MM.1S (cell line): ENCODE measurements at regions not wholly inside any gene's neighbourhood (a gene's known extent, or its start where the extent isn't known, plus 50 kb on each side); places are given as distances from the start of the nearest gene placed in this dataset.

Source experiments
- EZH2 ChIP-seq: fragments of 300-600 bp; sonication (generic); optimal IDR thresholded peaks from 2 replicates; pipeline ENCODE3; 2017; ENCODE audit warnings: low read depth, mild to moderate bottlenecking, antibody characterized with exemption, low read length, mixed read lengths
- EZH2phosphoT487 ChIP-seq: fragments of 300-600 bp; sonication (generic); IDR thresholded peaks from 2 replicates; pipeline ENCODE4 v1.6.1; 2018; ENCODE audit warnings: antibody characterized with exemption, low read length
- TF ChIP-seq, protein P1 (sequence below): fragments of 300-600 bp; sonication (generic); IDR thresholded peaks from 2 replicates; pipeline ENCODE4 v1.5.1; 2016; ENCODE audit warnings: antibody characterized with exemption, low read length, mixed read lengths

- TF ChIP-seq, protein P1, sequence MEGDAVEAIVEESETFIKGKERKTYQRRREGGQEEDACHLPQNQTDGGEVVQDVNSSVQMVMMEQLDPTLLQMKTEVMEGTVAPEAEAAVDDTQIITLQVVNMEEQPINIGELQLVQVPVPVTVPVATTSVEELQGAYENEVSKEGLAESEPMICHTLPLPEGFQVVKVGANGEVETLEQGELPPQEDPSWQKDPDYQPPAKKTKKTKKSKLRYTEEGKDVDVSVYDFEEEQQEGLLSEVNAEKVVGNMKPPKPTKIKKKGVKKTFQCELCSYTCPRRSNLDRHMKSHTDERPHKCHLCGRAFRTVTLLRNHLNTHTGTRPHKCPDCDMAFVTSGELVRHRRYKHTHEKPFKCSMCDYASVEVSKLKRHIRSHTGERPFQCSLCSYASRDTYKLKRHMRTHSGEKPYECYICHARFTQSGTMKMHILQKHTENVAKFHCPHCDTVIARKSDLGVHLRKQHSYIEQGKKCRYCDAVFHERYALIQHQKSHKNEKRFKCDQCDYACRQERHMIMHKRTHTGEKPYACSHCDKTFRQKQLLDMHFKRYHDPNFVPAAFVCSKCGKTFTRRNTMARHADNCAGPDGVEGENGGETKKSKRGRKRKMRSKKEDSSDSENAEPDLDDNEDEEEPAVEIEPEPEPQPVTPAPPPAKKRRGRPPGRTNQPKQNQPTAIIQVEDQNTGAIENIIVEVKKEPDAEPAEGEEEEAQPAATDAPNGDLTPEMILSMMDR = no peak
- TF ChIP-seq EZH2 (no peak), EZH2phosphoT487 (no peak)
These were observed 115.7 kb downstream of the MYCN start for GRCh38 chr2:16055848-16056580.
